Naive thymus-derived CD8-positive, alpha-beta T cell (primary cell): ENCODE measurements at regions not wholly inside any gene's neighbourhood (a gene's known extent, or its start where the extent isn't known, plus 50 kb on each side); places are given as distances from the start of the nearest gene placed in this dataset.
"Not testable (repeated sequence)": the region's sequence is repeated elsewhere in the genome, so short reads cannot be mapped to it uniquely, and the experiment has no call there.

Experiments used
- ATAC-seq, 2 donors: fragments of 150-1000 bp; cut with Tn5 transposase in 1 of 2; sonication (Bioruptor Pico), chemical (Tn5 transposase) in 1 of 2; 1 replicate in 1 of 2; 2 replicates in 1 of 2; pipeline ENCODE4 v1.10.0; 2021; ENCODE audit warnings: mild to moderate bottlenecking in 2 of 2, moderate library complexity in 2 of 2
- POLR2A ChIA-PET: fragments of 350-600 bp; sonication (Branson Sonifier 250); formaldehyde crosslinking; loops from one replicate; lab custom pipeline; 2021; ENCODE audit warnings: antibody characterized with exemption; lab: Charles Lee
- DNase-seq, 10 donors: peaks; one replicate each; pipeline versions ENCODE4 v3.0.0 to v3.0.0-alpha.2; 2020 to 2022
- H3K27ac Mint-ChIP-seq, 10 donors: one replicate each; pipeline ENCODE4 v1.8.0; 2020 to 2022; ENCODE audit warnings: mild to moderate bottlenecking in 10 of 10, mixed read lengths in 10 of 10, moderate library complexity in 4 of 10, inconsistent platforms in 1 of 10
- H3K27me3 Mint-ChIP-seq, 5 donors: one replicate each; pipeline ENCODE4 v1.8.0; 2021 to 2022; ENCODE audit warnings: mixed read lengths in 5 of 5
- H3K36me3 Mint-ChIP-seq, 3 donors: one replicate each; pipeline ENCODE4 v1.8.0; 2020 to 2022; ENCODE audit warnings: mixed read lengths in 3 of 3, mild to moderate bottlenecking in 2 of 3, inconsistent platforms in 1 of 3
- H3K4me1 Mint-ChIP-seq, 4 donors: one replicate each; pipeline ENCODE4 v1.8.0; 2021 to 2022; ENCODE audit warnings: mixed read lengths in 4 of 4
- H3K4me3 Mint-ChIP-seq, 10 donors: one replicate each; pipeline ENCODE4 v1.8.0; 2020 to 2022; ENCODE audit warnings: mild to moderate bottlenecking in 10 of 10, mixed read lengths in 10 of 10, moderate library complexity in 6 of 10, inconsistent platforms in 1 of 10
- H3K9me3 Mint-ChIP-seq, 9 donors: one replicate each; pipeline ENCODE4 v1.8.0; 2020 to 2022; ENCODE audit warnings: mixed read lengths in 9 of 9, mild to moderate bottlenecking in 3 of 9, inconsistent platforms in 1 of 9, moderate library complexity in 1 of 9

DNA sequence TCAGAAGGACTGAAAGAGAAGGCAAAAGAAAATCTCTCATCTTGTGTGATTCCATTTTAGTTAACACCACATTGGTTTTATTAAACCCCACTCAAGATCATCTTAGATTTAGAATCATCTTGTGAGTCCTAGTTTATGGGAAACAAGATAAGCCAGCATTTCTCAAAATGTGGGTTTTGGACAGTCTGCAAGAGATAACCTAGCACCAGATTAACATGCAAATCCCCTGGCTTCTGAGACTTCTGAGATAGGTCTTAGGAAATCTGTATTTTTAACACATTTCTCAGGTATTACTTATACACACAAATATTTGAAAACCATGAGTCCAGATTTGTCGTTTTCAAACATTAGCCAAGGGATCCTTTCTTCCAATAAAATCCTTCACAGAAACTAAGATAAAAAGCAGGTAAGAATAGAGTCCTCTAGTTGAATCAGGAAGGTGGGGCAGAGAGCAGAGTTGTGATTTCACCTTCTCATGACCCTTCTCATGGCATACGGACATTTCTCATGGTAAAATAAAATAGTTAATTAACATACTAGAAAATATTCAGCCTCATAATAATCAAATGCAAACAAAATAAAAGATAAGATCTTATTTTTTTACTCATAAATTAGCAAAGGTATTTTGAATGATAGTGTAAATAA lies 287.2 kb upstream of the FN1 start:
- no peaks in the 10 kb centered on the region for H3K36me3 Mint-ChIP-seq
- H3K4me1 Mint-ChIP-seq = peaks cover 2 to 4% (median 3%) of the 10 kb centered on the region in 4 donors
- no peak overlapping the region for H3K4me3 Mint-ChIP-seq
- POLR2A ChIA-PET = no interaction called here
- no peak for DNase-seq
- H3K27ac Mint-ChIP-seq = no peak overlapping the region
- peaks cover 0 to 3% (median 0%) of the 10 kb centered on the region in 9 donors for H3K9me3 Mint-ChIP-seq
- no peak for ATAC-seq
- peaks cover 0 to 5% (median 0%) of the 10 kb centered on the region in 5 donors for H3K27me3 Mint-ChIP-seq

DNA sequence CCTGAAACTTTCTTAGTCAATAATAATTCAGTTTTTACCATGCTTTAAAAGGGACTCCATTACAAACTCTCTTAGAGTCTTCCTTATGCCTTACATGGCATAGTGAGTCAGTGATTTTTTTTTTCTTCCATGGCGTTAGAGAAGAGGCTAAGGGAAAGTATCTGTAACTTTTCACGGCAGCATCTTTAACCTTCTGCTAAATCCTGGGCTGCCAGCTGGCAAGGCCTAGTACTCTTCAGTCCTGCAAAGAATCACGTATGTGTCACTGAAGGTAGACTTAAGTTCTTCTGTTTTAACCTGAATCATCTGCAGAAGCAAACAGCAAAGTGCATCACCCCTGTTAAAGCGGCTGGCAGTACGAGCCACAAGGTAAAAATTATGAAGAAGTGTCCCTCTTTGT lies 286.3 kb upstream of the FN1 start:
- no peak for ATAC-seq
- H3K27ac Mint-ChIP-seq = no peak overlapping the region
- H3K4me1 Mint-ChIP-seq = peaks cover 0 to 4% (median 0%) of the 10 kb centered on the region in 4 donors
- POLR2A ChIA-PET = no interaction called here
- DNase-seq = no peak
- H3K27me3 Mint-ChIP-seq = peaks cover 0 to 5% (median 0%) of the 10 kb centered on the region in 5 donors
- peaks cover 0 to 3% (median 0%) of the 10 kb centered on the region in 9 donors for H3K9me3 Mint-ChIP-seq
- H3K4me3 Mint-ChIP-seq = no peak overlapping the region
- no peaks in the 10 kb centered on the region for H3K36me3 Mint-ChIP-seq

DNA sequence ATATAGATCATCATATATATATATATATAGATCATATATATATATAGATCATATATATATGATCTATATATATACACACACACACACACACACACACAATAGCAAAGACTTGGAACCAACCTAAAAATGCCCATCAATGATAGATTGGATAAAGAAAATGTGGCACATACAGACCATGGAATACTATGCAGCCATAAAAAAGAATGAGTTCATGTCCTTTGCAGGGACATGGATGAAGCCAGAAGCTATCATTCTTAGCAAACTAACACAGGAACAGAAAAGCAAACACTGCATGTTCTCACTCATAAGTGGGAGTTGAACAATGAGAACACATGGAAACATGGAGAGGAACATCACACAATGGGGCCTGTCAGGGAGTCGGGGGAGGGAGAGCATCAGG lies 285.6 kb upstream of the FN1 start:
- POLR2A ChIA-PET, H3K4me3 Mint-ChIP-seq, H3K27ac Mint-ChIP-seq, H3K9me3 Mint-ChIP-seq, DNase-seq, H3K27me3 Mint-ChIP-seq, H3K36me3 Mint-ChIP-seq, H3K4me1 Mint-ChIP-seq, ATAC-seq: not testable (repeated sequence)

DNA sequence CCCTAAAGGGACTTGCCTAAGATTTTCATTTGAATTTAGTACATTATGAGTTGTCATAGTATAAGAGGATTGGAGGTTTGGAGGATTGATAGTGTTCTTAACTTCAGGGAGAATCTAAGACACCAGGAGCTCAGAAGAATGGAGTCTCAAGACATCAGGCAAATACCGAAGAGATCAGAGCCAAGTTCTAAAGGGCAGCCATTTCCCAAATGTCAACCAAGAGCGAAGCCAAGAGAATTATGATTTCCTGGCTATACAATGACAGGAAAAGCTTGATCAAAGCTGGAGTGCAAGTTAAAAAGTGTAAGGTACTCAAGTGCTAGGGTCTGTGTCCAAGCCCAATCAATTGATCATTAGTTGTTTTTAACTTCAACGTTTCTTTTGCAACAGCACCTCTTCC lies 283.0 kb upstream of the FN1 start:
- ATAC-seq (no peak), DNase-seq (no peak)
- no peak overlapping the region for H3K27ac Mint-ChIP-seq
- no peaks in the 10 kb centered on the region for H3K36me3 Mint-ChIP-seq
- no peak overlapping the region for H3K4me3 Mint-ChIP-seq
- H3K9me3 Mint-ChIP-seq = peaks cover 0 to 3% (median 0%) of the 10 kb centered on the region in 9 donors
- POLR2A ChIA-PET = no interaction called here
- peaks cover 0 to 9% (median 3%) of the 10 kb centered on the region in 5 donors for H3K27me3 Mint-ChIP-seq
- H3K4me1 Mint-ChIP-seq = peaks cover 0 to 3% (median 0%) of the 10 kb centered on the region in 4 donors

DNA sequence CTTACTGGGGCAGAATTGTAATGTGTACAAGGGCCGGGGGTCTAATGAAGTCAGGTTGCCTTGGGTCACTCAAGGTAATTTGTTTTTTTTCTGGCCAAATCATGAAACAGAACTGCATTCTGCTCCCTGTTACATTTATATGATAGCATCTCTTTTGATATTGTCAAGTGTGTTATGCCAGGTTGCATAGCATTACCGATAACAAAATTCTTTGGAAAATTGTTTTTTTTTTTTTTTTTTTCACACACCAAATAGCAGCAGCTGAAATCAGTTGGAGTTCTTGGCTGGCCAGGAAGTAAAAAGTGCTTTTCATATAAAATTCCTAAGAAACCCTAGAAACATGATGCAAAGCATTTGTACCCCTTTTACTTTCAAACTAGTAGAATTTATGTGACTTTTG lies 282.6 kb upstream of the FN1 start:
- Mint-ChIP-seq H3K9me3 (peaks cover 0 to 3% (median 0%) of the 10 kb centered on the region in 9 donors), H3K4me1 (peaks cover 0 to 3% (median 0%) of the 10 kb centered on the region in 4 donors), H3K27me3 (peaks cover 0 to 9% (median 3%) of the 10 kb centered on the region in 5 donors), H3K27ac (no peak overlapping the region), H3K4me3 (no peak overlapping the region), H3K36me3 (no peaks in the 10 kb centered on the region)
- ATAC-seq (no peak), DNase-seq (no peak)
- POLR2A ChIA-PET = no interaction called here

DNA sequence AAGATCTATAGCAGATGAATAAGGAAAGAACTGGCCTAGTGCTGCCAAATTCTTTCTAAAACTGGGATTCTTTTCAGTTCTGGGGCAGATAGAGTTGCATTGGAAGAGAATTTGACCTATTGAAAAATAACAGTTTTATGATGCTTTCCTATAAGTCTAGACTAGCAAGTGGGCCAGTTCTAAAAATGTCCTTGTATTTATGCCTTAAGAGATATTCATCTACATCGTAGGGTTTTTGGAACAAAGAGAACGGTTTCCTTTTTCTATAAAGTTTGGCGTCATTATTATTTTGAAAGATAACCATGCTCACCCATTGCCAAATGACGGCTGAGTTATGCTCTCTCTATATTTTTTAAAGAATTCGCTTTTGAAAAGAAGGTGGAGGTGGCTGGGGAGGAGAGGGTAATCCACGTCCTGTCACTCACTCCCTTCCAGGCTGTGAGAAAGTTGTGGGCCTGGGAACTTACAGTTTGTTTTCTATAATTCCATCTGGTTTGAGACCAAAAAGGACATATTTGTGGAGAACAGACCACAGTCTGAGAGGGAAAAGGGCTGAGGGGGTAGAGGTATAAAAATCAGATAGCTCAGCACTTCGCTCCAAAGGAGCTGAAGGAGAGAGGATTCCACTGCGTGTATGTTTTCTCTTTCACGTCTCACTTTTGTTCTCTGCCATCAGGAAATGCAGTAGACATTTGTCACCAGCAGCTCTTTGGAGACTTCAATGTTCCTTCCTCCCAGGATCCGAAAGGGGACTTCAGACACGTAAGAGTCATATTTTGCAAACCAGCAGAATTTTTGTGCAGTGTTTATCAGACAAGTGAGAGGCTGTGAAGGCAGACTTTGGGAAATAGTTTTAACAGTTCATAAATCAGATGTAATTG lies 281.9 kb upstream of the FN1 start:
- ATAC-seq (no peak), DNase-seq (no peak)
- H3K36me3 Mint-ChIP-seq = no peaks in the 10 kb centered on the region
- H3K27me3 Mint-ChIP-seq = peaks cover 0 to 9% (median 5%) of the 10 kb centered on the region in 5 donors
- peak overlapping the region in 1 of 10 donors; percentile 43 for H3K27ac Mint-ChIP-seq
- H3K4me1 Mint-ChIP-seq = peaks cover 0 to 3% (median 0%) of the 10 kb centered on the region in 4 donors
- peaks cover 0 to 3% (median 0%) of the 10 kb centered on the region in 9 donors for H3K9me3 Mint-ChIP-seq
- POLR2A ChIA-PET = no interaction called here
- H3K4me3 Mint-ChIP-seq = no peak overlapping the region

DNA sequence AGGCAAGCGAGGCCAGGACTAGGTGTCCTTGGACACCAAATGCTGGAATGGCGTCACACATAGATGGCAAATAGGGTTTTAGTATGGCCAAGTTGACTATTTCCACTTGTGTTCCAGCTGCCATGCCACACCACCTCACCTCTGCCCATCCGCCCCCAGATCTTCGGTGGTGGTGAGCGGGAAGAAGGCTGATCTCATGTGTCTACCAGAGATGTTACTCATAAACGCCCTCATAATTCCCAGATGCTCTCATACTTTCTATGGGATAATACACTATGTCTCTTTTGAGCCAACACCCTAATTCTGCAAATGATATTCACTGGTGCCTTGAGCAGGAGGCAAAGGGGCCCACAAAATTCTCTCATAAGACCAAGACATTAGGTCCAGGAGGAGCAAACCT lies 281.1 kb upstream of the FN1 start:
- ATAC-seq (no peak), DNase-seq (no peak)
- POLR2A ChIA-PET = no interaction called here
- no peaks in the 10 kb centered on the region for H3K36me3 Mint-ChIP-seq
- no peak overlapping the region for H3K4me3 Mint-ChIP-seq
- H3K4me1 Mint-ChIP-seq = peaks cover 0 to 3% (median 0%) of the 10 kb centered on the region in 4 donors
- H3K27me3 Mint-ChIP-seq = peaks cover 0 to 9% (median 5%) of the 10 kb centered on the region in 5 donors
- H3K27ac Mint-ChIP-seq = no peak overlapping the region
- H3K9me3 Mint-ChIP-seq = peaks cover 0 to 3% (median 0%) of the 10 kb centered on the region in 9 donors

DNA sequence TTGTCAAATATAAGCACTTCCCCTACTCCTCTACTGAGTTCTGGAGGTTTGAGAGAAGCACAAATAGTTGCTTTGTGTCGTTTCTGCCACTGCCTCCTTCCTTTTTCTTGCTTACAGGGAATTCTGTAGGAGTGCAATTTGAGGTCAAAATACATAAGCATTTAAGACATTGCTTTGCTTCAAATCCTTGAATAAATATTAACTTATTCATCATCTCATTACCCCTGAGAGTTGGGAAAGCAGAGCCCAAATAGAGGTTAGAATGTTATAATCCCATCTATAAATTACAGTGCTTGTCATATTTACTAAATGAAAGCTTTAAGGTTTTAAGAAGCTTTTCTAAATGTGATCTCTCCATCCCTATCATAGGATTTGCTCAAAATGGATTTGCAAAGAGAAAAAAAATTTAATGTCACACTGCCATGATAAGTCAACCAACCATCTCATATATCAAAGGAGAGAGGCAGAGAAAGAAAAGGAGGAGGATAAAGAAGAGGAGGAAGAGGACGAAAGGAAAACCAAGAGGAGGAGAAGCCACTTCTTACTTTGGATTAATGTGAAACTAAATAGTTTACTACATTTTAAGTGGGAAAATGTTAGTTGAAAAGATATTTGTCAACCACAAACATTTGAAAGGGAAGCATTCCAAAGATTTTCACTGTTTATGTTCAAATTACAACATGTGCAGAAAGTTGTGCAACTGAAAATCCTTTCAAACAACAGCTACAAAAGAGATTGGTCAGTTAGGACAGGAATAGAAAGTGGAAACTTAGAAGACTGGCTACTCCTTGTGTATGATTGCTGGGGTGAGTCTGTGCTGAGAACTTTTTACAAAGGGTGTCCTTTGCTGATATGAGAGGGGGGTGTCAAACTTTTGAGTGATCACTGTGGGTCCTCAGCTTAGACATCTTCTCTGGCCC lies 277.3 kb upstream of the FN1 start:
- peaks cover 0 to 3% (median 0%) of the 10 kb centered on the region in 4 donors for H3K4me1 Mint-ChIP-seq
- no peak overlapping the region for H3K4me3 Mint-ChIP-seq
- no peak for ATAC-seq
- DNase-seq = no peak
- H3K9me3 Mint-ChIP-seq = no peaks in the 10 kb centered on the region
- H3K27me3 Mint-ChIP-seq = peaks cover 0 to 10% (median 2%) of the 10 kb centered on the region in 5 donors
- peak overlapping the region in 1 of 10 donors; percentile 14 for H3K27ac Mint-ChIP-seq
- H3K36me3 Mint-ChIP-seq = no peaks in the 10 kb centered on the region
- POLR2A ChIA-PET = no interaction called here

DNA sequence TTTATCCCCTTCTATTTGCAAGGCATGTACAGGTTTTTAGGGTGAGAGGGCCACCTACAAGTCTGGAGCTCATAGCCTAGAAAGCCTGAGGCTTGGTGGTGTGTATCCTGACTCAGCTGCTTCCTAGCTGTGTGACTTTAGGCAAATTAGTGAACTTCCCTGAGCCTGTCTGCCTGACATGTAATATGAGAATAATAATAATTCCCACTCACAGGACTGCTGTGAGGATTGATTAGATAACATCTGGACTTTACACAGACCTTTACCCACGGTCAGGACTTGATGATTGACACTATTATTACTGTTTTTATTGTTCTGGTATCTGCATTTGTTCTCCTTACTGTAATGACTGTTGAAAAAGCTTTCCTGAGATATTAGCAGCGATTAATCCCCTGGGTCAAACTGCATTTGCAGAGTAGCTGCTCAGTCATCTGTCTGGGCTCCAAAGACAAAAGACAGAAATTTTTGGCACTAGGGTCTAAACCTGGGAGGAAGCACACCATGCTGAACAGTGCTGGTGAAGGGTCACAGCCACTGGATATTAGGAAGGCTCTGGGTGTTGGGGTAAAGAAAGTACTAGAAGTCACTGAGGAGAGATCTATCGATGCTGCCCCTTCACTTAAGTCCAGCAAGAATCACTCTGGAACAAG lies 276.5 kb upstream of the FN1 start:
- POLR2A ChIA-PET = no interaction called here
- no peaks in the 10 kb centered on the region for H3K9me3 Mint-ChIP-seq
- ATAC-seq (no peak), DNase-seq (no peak)
- H3K27ac Mint-ChIP-seq = no peak overlapping the region
- no peaks in the 10 kb centered on the region for H3K36me3 Mint-ChIP-seq
- peaks cover 0 to 10% (median 2%) of the 10 kb centered on the region in 5 donors for H3K27me3 Mint-ChIP-seq
- no peak overlapping the region for H3K4me3 Mint-ChIP-seq
- H3K4me1 Mint-ChIP-seq = peaks cover 0 to 3% (median 0%) of the 10 kb centered on the region in 4 donors

DNA sequence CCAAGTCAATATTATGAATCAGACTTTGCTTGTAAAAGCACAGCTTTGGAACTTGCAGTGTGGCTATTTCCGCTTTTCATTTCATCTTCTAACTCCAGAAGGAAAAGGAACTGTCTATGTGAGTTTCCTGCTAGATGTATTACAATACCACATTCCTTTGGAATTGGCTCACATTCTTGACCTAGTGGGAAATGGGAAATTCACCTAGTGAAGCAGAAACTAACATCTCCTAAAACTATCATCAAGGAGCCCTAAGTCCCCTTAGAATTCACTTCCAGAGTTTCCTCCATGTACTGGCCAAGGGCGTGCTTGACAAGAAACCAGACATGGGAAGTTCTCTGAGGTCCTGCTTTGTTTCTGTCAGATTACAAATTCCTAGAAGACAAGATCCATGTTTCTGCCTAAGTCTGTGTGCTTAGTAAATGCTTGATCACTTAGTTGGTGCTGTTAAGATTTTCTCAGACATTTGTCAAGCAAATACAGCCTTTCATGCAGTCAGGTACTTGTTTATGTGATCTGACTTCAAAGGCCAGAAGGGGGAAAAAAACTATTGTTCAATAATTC lies 275.7 kb upstream of the FN1 start:
- peaks cover 0 to 10% (median 2%) of the 10 kb centered on the region in 5 donors for H3K27me3 Mint-ChIP-seq
- no peak for DNase-seq
- POLR2A ChIA-PET = no interaction called here
- ATAC-seq = no peak
- H3K36me3 Mint-ChIP-seq = no peaks in the 10 kb centered on the region
- H3K27ac Mint-ChIP-seq = no peak overlapping the region
- no peak overlapping the region for H3K4me3 Mint-ChIP-seq
- H3K4me1 Mint-ChIP-seq = no peaks in the 10 kb centered on the region
- no peaks in the 10 kb centered on the region for H3K9me3 Mint-ChIP-seq

DNA sequence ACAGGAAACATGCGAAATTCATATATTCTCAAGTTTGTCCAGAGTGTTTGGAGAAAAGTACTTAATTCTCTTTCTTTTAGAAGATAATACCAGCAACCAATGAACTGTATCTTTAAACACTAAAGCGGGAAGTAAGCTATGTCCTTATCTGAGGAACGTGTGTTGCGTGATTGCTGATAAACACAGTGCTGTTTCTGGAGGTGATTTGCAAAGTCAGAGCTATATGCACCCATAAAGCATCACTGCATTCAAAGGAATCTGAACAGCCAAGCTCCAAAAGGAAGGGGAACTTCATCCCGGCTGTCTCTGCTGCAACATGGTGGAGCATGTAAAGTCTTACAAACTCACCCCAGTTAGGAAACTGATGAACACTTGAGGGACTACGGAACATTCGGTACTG lies 271.7 kb upstream of the FN1 start:
- Mint-ChIP-seq H3K36me3 (no peaks in the 10 kb centered on the region), H3K27me3 (peaks cover 0 to 2% (median 0%) of the 10 kb centered on the region in 5 donors), H3K9me3 (no peaks in the 10 kb centered on the region), H3K4me3 (no peak overlapping the region), H3K4me1 (no peaks in the 10 kb centered on the region), H3K27ac (no peak overlapping the region)
- no peak for DNase-seq
- POLR2A ChIA-PET = no interaction called here
- no peak for ATAC-seq
